Ectodermal cell (in vitro differentiated cells): ENCODE measurements at regions not wholly inside any gene's neighbourhood (a gene's known extent, or its start where the extent isn't known, plus 50 kb on each side); places are given as distances from the start of the nearest gene placed in this dataset.

Experiments used
- H3K27ac ChIP-seq: 2 replicates; pipeline ENCODE4 v1.7.0; 2013; ENCODE audit warnings: mild to moderate bottlenecking, low read depth, low read length; ENCODE audit not compliant: insufficient read depth, poor library complexity, severe bottlenecking
- H3K27me3 ChIP-seq: 2 replicates; pipeline ENCODE4 v1.7.0; 2013; ENCODE audit warnings: mild to moderate bottlenecking, low read length; ENCODE audit not compliant: insufficient read depth, control insufficient read depth, poor library complexity, severe bottlenecking
- H3K36me3 ChIP-seq: one replicate; pipeline ENCODE4 v1.7.0; 2013; ENCODE audit warnings: low read length; ENCODE audit not compliant: control insufficient read depth, insufficient read depth
- H3K4me1 ChIP-seq: one replicate; pipeline ENCODE4 v1.7.0; 2013; ENCODE audit warnings: low read length; ENCODE audit not compliant: control insufficient read depth, insufficient read depth
- H3K4me3 ChIP-seq: 2 replicates; pipeline ENCODE4 v1.7.0; 2013; ENCODE audit warnings: low read depth, low read length, control low read depth; ENCODE audit not compliant: insufficient read depth
- H3K9me3 ChIP-seq: 2 replicates; pipeline ENCODE4 v1.7.0; 2013; ENCODE audit warnings: mild to moderate bottlenecking, low read length, moderate library complexity; ENCODE audit not compliant: control insufficient read depth
- WGBS, 2 experiments: methylation state at CpG; one replicate each; pipeline ENCODE4 v1.1.7; 2013; ENCODE audit warnings: missing lambda C conversion rate in 2 of 2; 5-methylcytosine and 5-hydroxymethylcytosine counted together

- Histone ChIP-seq H3K4me3 (no peak overlapping the region), H3K36me3 (no peaks in the 10 kb centered on the region), H3K9me3 (no peaks in the 10 kb centered on the region), H3K27me3 (no peaks in the 10 kb centered on the region), H3K4me1 (peaks cover 6% of the 10 kb centered on the region), H3K27ac (no peak overlapping the region)
- 92 to 93% methylated on average over 3 to 4 of the region's 4 CpGs for WGBS, 2 experiments
Measured at GRCh38 chr2:6219906-6220305, 527.7 kb downstream of the SOX11 start.

- H3K4me1 ChIP-seq, result peaks cover 6% of the 10 kb centered on the region
Measured at GRCh38 chr2:6222296-6222695, 530.1 kb downstream of the SOX11 start.

GRCh38 chr2:6224267-6224666, 532.1 kb downstream of the SOX11 start:
- H3K36me3 ChIP-seq, result no peaks in the 10 kb centered on the region
- H3K4me1 ChIP-seq, result peaks cover under 1% of the 10 kb centered on the region
- H3K4me3 ChIP-seq, result no peak overlapping the region
- no peaks in the 10 kb centered on the region for H3K9me3 ChIP-seq
- WGBS, 2 experiments, result 75 to 78% methylated on average over 4 of the region's 4 CpGs
- H3K27ac ChIP-seq, result no peak overlapping the region
- no peaks in the 10 kb centered on the region for H3K27me3 ChIP-seq

More at GRCh38 chr2:6222296-6222695, 530.1 kb downstream of the SOX11 start:
- Histone ChIP-seq H3K27ac (no peak overlapping the region), H3K4me3 (no peak overlapping the region), H3K27me3 (no peaks in the 10 kb centered on the region), H3K9me3 (no peaks in the 10 kb centered on the region), H3K36me3 (no peaks in the 10 kb centered on the region)
- 93 to 94% methylated on average over 2 to 4 of the region's 4 CpGs for WGBS, 2 experiments

GRCh38 chr2:6228251-6228650, 536.1 kb downstream of the SOX11 start:
- no peaks in the 10 kb centered on the region for H3K36me3 ChIP-seq
- no CpG with 5 or more reads among the region's 2 CpGs for WGBS, 2 experiments
- no peak overlapping the region for H3K27ac ChIP-seq
- no peaks in the 10 kb centered on the region for H3K9me3 ChIP-seq
- H3K4me1 ChIP-seq, result no peaks in the 10 kb centered on the region
- no peak overlapping the region for H3K4me3 ChIP-seq
- H3K27me3 ChIP-seq, result no peaks in the 10 kb centered on the region

GRCh38 chr2:6231166-6231565, 539.0 kb downstream of the SOX11 start:
- no peaks in the 10 kb centered on the region for H3K27me3 ChIP-seq
- H3K4me3 ChIP-seq, result no peak overlapping the region
- H3K9me3 ChIP-seq, result no peaks in the 10 kb centered on the region
- no peaks in the 10 kb centered on the region for H3K36me3 ChIP-seq
- no peaks in the 10 kb centered on the region for H3K4me1 ChIP-seq
- 93 to 96% methylated on average over 5 of the region's 5 CpGs for WGBS, 2 experiments
- H3K27ac ChIP-seq, result no peak overlapping the region

GRCh38 chr2:6233993-6234392, 541.8 kb downstream of the SOX11 start:
- Histone ChIP-seq H3K4me3 (no peak overlapping the region), H3K9me3 (no peaks in the 10 kb centered on the region), H3K27ac (no peak overlapping the region), H3K4me1 (no peaks in the 10 kb centered on the region), H3K27me3 (no peaks in the 10 kb centered on the region), H3K36me3 (no peaks in the 10 kb centered on the region)
- WGBS, 2 experiments, result 81 to 90% methylated on average over 4 of the region's 4 CpGs

- no peak overlapping the region for H3K27ac ChIP-seq
- 94 to 95% methylated on average over 3 of the region's 3 CpGs for WGBS, 2 experiments
Measured at GRCh38 chr2:6234702-6235101, 542.5 kb downstream of the SOX11 start.

GRCh38 chr2:6236317-6236716, 544.1 kb downstream of the SOX11 start:
- H3K4me3 ChIP-seq, result no peak overlapping the region
- no peak overlapping the region for H3K27ac ChIP-seq
- H3K36me3 ChIP-seq, result no peaks in the 10 kb centered on the region
- H3K9me3 ChIP-seq, result no peaks in the 10 kb centered on the region
- 89 to 95% methylated on average over 5 of the region's 5 CpGs for WGBS, 2 experiments
- H3K4me1 ChIP-seq, result no peaks in the 10 kb centered on the region
- no peaks in the 10 kb centered on the region for H3K27me3 ChIP-seq

More at GRCh38 chr2:6234702-6235101, 542.5 kb downstream of the SOX11 start:
- no peaks in the 10 kb centered on the region for H3K27me3 ChIP-seq
- no peak overlapping the region for H3K4me3 ChIP-seq
- no peaks in the 10 kb centered on the region for H3K36me3 ChIP-seq
- no peaks in the 10 kb centered on the region for H3K4me1 ChIP-seq
- no peaks in the 10 kb centered on the region for H3K9me3 ChIP-seq

GRCh38 chr2:6237039-6237660, 545.0 kb downstream of the SOX11 start:
- WGBS, 2 experiments, result 87 to 90% methylated on average over 8 of the region's 8 CpGs
- no peaks in the 10 kb centered on the region for H3K36me3 ChIP-seq
- no peak overlapping the region for H3K4me3 ChIP-seq
- no peaks in the 10 kb centered on the region for H3K27me3 ChIP-seq
- H3K4me1 ChIP-seq, result no peaks in the 10 kb centered on the region
- H3K9me3 ChIP-seq, result no peaks in the 10 kb centered on the region
- no peak overlapping the region for H3K27ac ChIP-seq

- Histone ChIP-seq H3K9me3 (no peaks in the 10 kb centered on the region), H3K36me3 (no peaks in the 10 kb centered on the region), H3K4me3 (no peak overlapping the region), H3K27me3 (no peaks in the 10 kb centered on the region), H3K4me1 (no peaks in the 10 kb centered on the region), H3K27ac (no peak overlapping the region)
- 92 to 94% methylated on average over 5 of the region's 5 CpGs for WGBS, 2 experiments
Measured at GRCh38 chr2:6249557-6249956, 557.4 kb downstream of the SOX11 start.

- Histone ChIP-seq H3K4me3 (no peak overlapping the region), H3K36me3 (no peaks in the 10 kb centered on the region), H3K4me1 (no peaks in the 10 kb centered on the region), H3K27me3 (no peaks in the 10 kb centered on the region), H3K9me3 (no peaks in the 10 kb centered on the region), H3K27ac (no peak overlapping the region)
- 52 to 89% methylated on average over 1 to 2 of the region's 2 CpGs for WGBS, 2 experiments
Measured at GRCh38 chr2:6254441-6254840, 562.3 kb downstream of the SOX11 start.
